ENCODE measurements at regions not wholly inside any gene's neighbourhood (a gene's known extent, or its start where the extent isn't known, plus 50 kb on each side); places are given as distances from the start of the nearest gene placed in this dataset.

DNA sequence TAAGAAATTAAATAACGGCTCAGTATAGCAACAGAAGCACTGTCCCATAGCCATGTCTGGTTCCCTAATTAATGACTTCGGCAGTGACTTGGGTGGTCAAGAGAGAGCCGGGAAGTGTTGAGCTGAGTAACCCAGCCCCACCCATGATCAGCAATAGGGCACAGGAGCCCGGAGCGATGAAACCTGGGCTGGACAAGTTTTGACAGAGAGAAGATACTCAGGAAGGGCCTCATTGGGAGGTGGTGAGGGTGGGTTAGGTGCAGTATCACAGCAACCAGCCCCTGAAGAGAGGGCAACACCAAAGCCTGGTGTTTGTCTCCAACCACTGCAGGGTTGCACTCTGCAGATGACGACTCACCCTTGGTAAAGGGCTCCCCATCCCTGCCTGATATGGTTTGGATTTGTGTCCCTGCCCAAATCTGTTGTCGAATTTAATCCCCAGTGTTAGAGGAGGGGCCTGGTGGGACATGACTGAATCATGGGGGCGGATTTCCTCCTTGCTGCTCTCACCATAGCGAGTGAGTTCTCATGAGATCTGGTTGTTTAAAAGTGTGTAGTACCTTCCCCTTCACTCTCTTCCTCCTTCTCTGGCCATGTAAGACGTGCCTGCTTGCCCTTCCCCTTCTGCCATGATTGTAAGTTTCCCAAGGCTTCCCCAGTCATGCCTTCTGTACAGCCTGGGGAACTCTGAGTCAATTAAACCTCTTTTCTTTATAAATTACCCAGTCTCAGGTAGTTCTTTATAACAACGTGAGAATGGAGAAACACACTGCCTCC is 124.9 kb upstream of the MED13L start:
- Histone ChIP-seq H3K23ac (ENCODE audit: insufficient read length, low read depth, low read length) (no peak overlapping the region), H3K27me3 (ENCODE audit: insufficient read depth, low read length) (no peaks in the 10 kb centered on the region), H2BK12ac (ENCODE audit: insufficient read length, low read depth, low read length) (no peak overlapping the region), H2BK20ac (ENCODE audit: low read depth, low read length, poor library complexity, severe bottlenecking) (no peak overlapping the region), H3K4me1 (ENCODE audit: insufficient read depth, low read length) (0 out of 2 replicates have a peak, but pooled peaks cover 1% of the 10 kb centered on the region), H3K9ac (ENCODE audit: extremely low read depth, insufficient read length, low read length) (no peak overlapping the region), H4K20me1 (ENCODE audit: control insufficient read depth, insufficient read depth, insufficient read length) (no peaks in the 10 kb centered on the region), H2BK120ac (ENCODE audit: low read depth, low read length, poor library complexity, severe bottlenecking) (no peak overlapping the region), H3K14ac (ENCODE audit: insufficient read depth, low read length) (no peak overlapping the region), H4K91ac (ENCODE audit: insufficient read length, low read depth, low read length) (no peak overlapping the region), H4K5ac (ENCODE audit: insufficient read length, low read depth, low read length) (no peak overlapping the region), H3K56ac (ENCODE audit: insufficient read length, low read depth, low read length) (no peak overlapping the region), H3K9me3 (ENCODE audit: control insufficient read depth, low read depth, low read length) (no peaks in the 10 kb centered on the region), H2BK15ac (ENCODE audit: low read depth, low read length) (no peak overlapping the region), H4K8ac (replicated peaks; ENCODE audit: insufficient read length, low read depth, low read length) (no peak overlapping the region), H3K27ac (ENCODE audit: insufficient read length, low read depth, low read length) (no peak overlapping the region), H3K79me2 (ENCODE audit: insufficient read depth, low read length) (no peaks in the 10 kb centered on the region), H3K4ac (ENCODE audit: low read depth, low read length) (no peak overlapping the region), H2BK5ac (ENCODE audit: insufficient read length, low read length) (no peak overlapping the region), H2AFZ (ENCODE audit: low read length) (no peak overlapping the region), H3K18ac (ENCODE audit: insufficient read length, low read depth, low read length) (no peak overlapping the region), H2AK5ac (ENCODE audit: insufficient read length, low read length) (no peak overlapping the region), H3K23me2 (ENCODE audit: insufficient read length, low read depth, low read length, poor library complexity, severe bottlenecking) (no peaks in the 10 kb centered on the region), H3K4me2 (ENCODE audit: insufficient read depth, insufficient read length, low read length) (no peak overlapping the region), H3K79me1 (ENCODE audit: insufficient read depth, low read depth, low read length, poor library complexity, severe bottlenecking) (no peaks in the 10 kb centered on the region), H3T11ph (ENCODE audit: low read length) (no peak overlapping the region)
- TF ChIP-seq, protein P1, sequence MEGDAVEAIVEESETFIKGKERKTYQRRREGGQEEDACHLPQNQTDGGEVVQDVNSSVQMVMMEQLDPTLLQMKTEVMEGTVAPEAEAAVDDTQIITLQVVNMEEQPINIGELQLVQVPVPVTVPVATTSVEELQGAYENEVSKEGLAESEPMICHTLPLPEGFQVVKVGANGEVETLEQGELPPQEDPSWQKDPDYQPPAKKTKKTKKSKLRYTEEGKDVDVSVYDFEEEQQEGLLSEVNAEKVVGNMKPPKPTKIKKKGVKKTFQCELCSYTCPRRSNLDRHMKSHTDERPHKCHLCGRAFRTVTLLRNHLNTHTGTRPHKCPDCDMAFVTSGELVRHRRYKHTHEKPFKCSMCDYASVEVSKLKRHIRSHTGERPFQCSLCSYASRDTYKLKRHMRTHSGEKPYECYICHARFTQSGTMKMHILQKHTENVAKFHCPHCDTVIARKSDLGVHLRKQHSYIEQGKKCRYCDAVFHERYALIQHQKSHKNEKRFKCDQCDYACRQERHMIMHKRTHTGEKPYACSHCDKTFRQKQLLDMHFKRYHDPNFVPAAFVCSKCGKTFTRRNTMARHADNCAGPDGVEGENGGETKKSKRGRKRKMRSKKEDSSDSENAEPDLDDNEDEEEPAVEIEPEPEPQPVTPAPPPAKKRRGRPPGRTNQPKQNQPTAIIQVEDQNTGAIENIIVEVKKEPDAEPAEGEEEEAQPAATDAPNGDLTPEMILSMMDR (conservative IDR thresholded peaks at IDR 0.05), result no peak
- Mint-ChIP-seq H3K4me1 (peaks cover 3 to 7% of the 10 kb centered on the region in 2 experiments; a peak in 3 of 4 replicates), H3K9me3 (peaks cover 4 to 13% of the 10 kb centered on the region in 2 experiments; a peak in 3 of 5 replicates), H3K27ac (no peak overlapping the region; a peak in 1 of 7 replicates), H3K4me3 (no peak overlapping the region), H3K36me3 (ENCODE audit: insufficient read depth in 1 of 3, low read depth in 3 of 3) (peaks cover 0 to 14% (median 0%) of the 10 kb centered on the region in 3 experiments; a peak in 2 of 7 replicates), H3K27me3 (ENCODE audit: low read depth) (peaks cover 3% of the 10 kb centered on the region; the same call in 1 of the 2 replicates)
- WGBS (ENCODE audit: extremely low coverage, insufficient read length, low lambda C conversion rate), result no CpG with 5 or more reads among the region's 11 CpGs
- no peak for DNase-seq
